HuH-7 (cell line): ENCODE measurements at regions not wholly inside any gene's neighbourhood (a gene's known extent, or its start where the extent isn't known, plus 50 kb on each side); places are given as distances from the start of the nearest gene placed in this dataset.

ENCODE experiments used
- DNase-seq: peaks from one replicate; pipeline ENCODE4 v3.0.0; 2011; ENCODE audit warnings: low spot score

DNA sequence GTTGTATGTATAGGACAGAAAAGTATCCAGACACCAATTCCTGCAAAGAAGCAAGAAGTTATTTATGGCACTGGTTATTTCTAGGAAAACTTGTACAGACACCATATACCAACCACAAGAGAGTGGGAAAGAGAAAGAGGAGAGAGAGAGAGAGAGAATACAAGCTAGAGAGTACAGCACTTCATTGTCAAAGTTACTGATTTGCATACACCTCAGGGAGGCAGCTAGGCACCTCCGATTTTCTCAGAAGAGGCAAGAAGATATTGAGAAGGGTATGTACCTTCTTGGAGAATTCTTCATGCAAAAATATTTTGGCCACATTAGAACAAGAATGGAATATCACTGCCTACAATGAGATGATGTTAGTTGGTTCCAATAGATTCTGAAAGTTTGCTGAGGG is 333.9 kb upstream of the PIK3C3 start:
- no peak for DNase-seq

DNA sequence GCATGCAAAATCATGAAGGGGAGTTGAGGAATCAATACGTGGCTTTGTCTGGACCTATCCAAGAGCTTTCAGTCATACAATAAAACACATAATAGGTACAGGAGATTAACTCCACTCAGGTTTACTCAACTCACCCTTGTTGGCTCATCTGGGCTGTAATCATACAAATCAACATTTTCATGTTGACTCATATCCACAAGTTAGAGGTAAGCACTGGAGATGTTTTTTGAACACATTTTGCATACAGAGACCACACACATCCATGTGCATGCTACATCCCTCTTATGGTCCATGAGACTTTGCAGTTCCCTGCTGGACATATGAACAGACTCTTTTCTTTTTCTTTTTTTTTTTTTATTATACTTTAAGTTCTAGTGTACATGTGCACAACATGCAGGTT is 336.9 kb upstream of the PIK3C3 start:
- no peak for DNase-seq

DNA sequence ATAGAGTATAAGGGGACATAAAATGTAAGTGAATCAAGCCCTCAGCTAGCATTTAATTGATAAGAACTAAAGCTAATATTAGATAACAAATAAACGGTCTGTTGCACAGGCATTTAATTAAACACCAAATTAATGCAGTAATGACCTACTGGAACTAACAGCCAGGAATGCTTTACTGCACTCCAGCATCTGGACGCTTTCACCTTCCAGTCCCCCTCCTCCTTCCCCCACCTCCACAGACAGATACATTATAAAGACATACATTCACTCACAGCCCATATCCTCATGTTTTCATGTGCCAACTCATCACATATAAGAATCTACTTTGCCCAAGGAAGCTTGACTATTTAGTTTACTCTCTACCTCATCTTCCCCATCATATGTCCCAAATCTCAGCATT is 337.4 kb upstream of the PIK3C3 start:
- no peak for DNase-seq

GRCh38 chr18:41613003-41613609 is 341.9 kb upstream of the PIK3C3 start:
- DNase-seq: no peak

GRCh38 chr18:41604964-41605363 is 350.1 kb upstream of the PIK3C3 start:
- no peak for DNase-seq

GRCh38 chr18:41602034-41602433 is 353.0 kb upstream of the PIK3C3 start:
- no peak for DNase-seq

DNA sequence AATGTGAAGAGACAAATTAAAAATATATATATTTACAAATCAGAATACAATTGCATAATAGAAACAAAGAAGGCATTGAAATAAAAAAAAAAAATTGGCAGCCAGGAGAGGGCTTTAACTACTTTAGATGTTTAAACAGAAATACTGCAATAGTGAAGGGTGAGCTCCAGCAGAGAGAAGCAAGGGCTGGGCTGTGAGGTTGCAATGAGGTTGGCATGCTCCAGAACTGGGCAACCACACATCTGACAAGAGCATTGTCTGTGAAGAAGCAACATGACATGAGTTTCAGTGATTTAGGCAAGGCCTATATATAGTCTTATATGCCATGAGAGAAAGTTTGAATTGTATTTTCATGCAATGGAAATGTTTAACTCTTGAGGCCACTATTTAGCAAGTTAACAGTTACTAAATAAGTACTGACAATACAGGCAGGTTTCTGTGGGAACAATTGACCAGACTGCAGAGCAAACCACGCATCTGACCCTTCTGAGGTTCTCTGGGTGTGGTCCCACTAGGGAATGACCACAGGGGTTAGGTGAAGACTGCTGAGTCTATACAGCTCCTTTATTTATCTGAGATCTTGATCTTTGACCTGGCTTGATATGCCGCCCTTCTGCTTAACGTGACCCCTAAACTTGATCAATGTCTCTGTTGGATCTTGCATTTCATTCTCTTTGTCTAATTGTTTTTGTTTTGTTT is 354.2 kb upstream of the PIK3C3 start:
- DNase-seq: no peak

GRCh38 chr18:41599466-41599865 is 355.6 kb upstream of the PIK3C3 start:
- DNase-seq: no peak

GRCh38 chr18:41594582-41594981 is 360.5 kb upstream of the PIK3C3 start:
- no peak for DNase-seq

- no peak for DNase-seq
Observed at GRCh38 chr18:41593171-41593675, 361.8 kb upstream of the PIK3C3 start.

DNA sequence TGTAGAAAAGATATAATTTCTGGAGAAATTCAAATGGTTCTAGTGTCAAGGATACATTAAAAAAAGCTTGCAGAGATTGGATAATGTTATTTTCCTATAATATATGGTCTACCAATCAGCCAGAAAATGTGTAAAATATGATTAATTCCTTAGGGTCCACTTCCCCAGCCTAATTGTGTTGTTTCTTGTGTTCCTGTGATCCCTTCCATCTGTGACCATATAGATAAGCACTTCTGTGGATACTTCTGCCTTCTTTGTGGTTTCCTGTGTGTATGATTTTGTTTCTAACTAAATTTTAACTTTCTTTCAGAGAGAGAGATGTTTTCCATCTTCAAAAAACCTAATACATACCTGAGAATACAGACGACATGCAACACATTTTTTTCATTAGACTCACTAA is 367.1 kb upstream of the PIK3C3 start:
- no peak for DNase-seq

DNA sequence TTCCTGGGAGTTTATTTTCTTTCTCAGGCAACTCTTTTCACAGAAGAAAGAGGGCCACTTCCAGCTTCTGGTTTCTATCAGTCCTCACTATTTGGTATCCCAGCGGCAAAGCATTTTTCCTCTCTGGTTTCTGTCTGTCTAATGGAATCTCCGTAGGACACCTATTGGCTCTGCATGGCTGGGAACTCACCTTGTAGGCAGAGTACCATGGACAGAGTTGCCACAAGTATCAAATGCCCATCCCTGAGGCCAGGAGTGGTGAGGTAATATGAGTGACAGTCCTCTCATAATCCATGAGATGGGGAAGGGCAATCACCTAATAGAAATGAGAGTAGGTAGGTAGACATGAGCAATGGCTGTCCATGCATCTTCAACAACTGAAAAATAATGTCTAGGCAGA is 369.5 kb upstream of the PIK3C3 start:
- no peak for DNase-seq

- no peak for DNase-seq
Observed at GRCh38 chr18:41579185-41579584, 375.8 kb upstream of the PIK3C3 start.

- no peak for DNase-seq
Observed at GRCh38 chr18:41577529-41577928, 377.5 kb upstream of the PIK3C3 start.

DNA sequence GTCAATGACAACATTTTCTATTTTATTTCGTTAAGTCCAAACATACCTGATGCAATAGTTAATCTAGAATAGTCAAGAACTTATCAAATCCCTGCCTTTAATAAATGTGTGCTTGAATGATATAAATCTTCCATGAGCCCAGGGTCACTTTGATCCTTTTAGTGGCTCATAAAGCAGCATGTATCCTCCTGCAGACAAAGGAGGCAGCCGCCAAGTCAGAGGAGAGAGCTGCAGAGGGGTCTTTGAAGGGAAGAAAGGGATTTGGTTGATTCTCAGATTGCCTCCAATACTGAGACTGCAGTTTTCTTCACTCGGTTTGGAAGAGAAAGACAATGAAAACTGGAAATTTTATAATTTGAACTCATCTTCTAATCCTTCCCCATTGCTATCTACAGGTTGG is 378.4 kb upstream of the PIK3C3 start:
- DNase-seq: no peak

GRCh38 chr18:41569867-41570266 is 385.2 kb upstream of the PIK3C3 start:
- DNase-seq: no peak

DNA sequence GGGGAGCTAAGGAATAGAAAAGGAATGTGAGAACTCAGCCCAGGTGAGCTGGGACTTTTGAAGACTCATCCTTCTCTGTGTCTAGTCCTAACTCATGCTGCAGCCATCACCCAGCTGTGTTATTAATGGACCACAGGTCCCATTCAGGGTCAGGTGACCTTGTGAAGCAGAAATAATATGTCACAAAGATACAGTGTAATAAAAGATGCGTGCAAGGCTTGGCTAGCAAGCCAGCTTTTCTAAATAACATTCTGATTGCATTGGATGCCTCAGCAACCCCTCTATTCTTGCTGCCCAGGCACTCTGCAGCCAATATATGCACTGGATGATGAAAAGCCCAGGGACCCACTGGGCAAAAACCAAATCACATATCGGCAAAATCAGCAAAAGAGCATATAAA is 393.1 kb upstream of the PIK3C3 start:
- DNase-seq: no peak

DNA sequence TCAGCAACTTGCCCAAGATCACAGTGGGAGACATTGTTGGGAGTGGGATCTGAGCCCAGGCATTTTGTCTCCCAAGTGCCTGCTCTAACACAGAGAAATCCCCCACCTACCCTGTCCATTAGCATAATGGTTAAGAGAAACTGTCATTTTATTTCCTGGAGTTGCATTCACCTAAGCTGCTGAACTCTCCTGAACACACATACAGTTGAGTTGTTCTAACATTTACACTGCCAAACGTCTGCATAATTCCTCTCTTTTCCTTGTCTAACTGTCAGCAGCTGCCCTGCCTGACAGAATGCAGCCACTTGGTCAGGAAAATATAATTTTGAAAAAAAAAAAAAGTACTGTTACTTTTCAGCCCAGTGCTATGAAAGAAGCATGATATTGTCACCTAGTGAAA is 396.3 kb upstream of the PIK3C3 start:
- no peak for DNase-seq

GRCh38 chr18:41553716-41554115 is 401.3 kb upstream of the PIK3C3 start:
- DNase-seq: no peak

GRCh38 chr18:41548521-41549260 is 406.3 kb upstream of the PIK3C3 start:
- DNase-seq: no peak

DNA sequence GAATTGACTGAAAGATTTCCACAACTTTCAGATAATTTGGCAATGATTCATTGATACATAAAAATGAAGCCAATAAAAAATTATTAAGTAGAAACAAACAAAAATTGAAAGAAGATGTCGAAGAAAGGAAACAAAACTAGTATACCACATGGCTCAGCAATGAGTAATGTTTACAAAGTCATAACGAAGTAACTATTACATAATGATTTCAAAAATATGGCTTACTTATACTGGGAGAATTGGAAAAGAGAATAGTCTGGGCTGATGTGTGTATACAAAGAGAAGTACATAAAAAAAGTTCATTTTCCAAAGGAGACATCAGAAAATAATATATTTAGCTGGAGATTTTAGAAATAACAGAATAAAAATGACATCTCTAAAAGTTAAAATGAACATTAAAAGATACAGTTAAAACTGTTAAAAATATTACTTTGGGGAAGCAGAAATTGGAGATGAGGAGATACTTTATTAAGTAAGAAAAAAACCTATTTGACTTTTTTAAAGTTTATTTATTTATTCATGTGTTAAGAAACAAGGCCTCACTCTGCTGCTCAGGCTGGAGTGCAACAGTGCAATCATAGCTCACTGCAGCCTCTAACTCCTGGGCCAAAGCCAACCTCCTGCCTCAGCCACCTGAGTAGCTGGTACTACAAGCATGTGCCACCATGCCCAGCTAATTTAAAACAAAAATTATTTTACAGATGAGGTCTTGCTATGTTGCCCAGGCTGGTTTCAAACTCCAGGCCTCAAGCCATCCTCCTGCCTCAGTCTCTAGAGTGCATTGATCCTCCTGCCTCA is 409.7 kb upstream of the PIK3C3 start:
- DNase-seq: no peak

- DNase-seq: no peak
Observed at GRCh38 chr18:41543815-41544214, 411.2 kb upstream of the PIK3C3 start.
